A549 (cell line): ENCODE measurements at regions not wholly inside any gene's neighbourhood (a gene's known extent, or its start where the extent isn't known, plus 50 kb on each side); places are given as distances from the start of the nearest gene placed in this dataset.

Experiments
- EHMT2 ChIP-seq: fragments of 200-600 bp; sonication (generic); IDR thresholded peaks from 2 replicates; pipeline ENCODE4 v1.6.1; 2016; ENCODE audit warnings: antibody characterized with exemption, low read depth, mild to moderate bottlenecking, moderate library complexity
- ELK1 ChIP-seq: fragments of 150-350 bp; IDR thresholded peaks from 2 replicates; pipeline ENCODE4 v1.6.1; 2014; ENCODE audit warnings: low read depth, mild to moderate bottlenecking, low read length
- EP300 ChIP-seq, 2 experiments: fragments of >200 bp; sonication (Bioruptor Twin); formaldehyde crosslinking; IDR thresholded peaks; 2 replicates in 1 of 2; 3 replicates in 1 of 2; pipeline ENCODE4 v1.6.1; 2016 to 2017
- ESRRA ChIP-seq: fragments of 150-350 bp; IDR thresholded peaks from 2 replicates; pipeline ENCODE4 v1.6.1; 2014; ENCODE audit warnings: mild to moderate bottlenecking, low read length, borderline replicate concordance
- FOSB ChIP-seq: fragments of 250-450 bp; sonication (Bioruptor Pico); IDR thresholded peaks from 2 replicates; pipeline ENCODE4 v1.5.0; 2020; ENCODE audit warnings: mild to moderate bottlenecking, moderate library complexity
- FOSL2 ChIP-seq, 2 experiments: fragments of 450-650 bp in 1 of 2; fragments of >200 bp in 1 of 2; sonication (Bioruptor Twin) in 1 of 2; formaldehyde crosslinking; IDR thresholded peaks; 2 replicates each; pipeline versions ENCODE4 v1.5.0 to v1.6.1; 2016 to 2020; ENCODE audit warnings: mild to moderate bottlenecking in 1 of 2, moderate library complexity in 1 of 2
- HOXB5 ChIP-seq: fragments of 250-450 bp; sonication (Bioruptor Pico); IDR thresholded peaks from 2 replicates; pipeline ENCODE4 v1.5.0; 2020; ENCODE audit warnings: mild to moderate bottlenecking, moderate library complexity
- POLR2A ChIP-seq: IDR thresholded peaks from 2 replicates; pipeline ENCODE4 v1.6.1; 2012; ENCODE audit warnings: mild to moderate bottlenecking, low read length
- RFX5 ChIP-seq: fragments of 450-650 bp; IDR thresholded peaks from 2 replicates; pipeline ENCODE4 v1.7.1; 2014; ENCODE audit warnings: antibody characterized with exemption, mild to moderate bottlenecking, moderate library complexity
- TF ChIP-seq, protein P1 (sequence below): fragments of >200 bp; sonication (Bioruptor Twin); formaldehyde crosslinking; IDR thresholded peaks from 3 replicates; pipeline ENCODE4 v1.5.1; 2016
- TF ChIP-seq, protein P2 (sequence below): IDR thresholded peaks from 2 replicates; pipeline ENCODE4 v1.6.1; 2012

DNA sequence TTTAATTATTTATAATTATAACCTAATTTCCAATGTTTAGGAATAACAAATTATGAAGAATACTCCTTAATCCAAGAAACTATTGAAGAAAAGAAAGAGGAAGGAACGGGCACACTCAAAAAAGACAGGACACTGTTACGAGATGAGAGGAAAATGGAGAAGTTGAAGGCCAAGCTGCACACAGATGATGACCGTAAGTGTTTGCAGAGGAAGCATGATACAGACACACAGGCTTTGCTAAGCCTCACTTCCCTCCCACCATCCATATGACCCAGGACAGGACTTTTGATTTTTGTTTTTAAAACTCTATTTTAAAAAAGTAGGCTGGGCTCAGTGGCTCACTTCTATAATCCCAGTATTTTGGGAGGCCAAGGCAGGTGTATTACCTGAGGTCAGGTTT is 389.4 kb upstream of the TPM1 start:
- TF ChIP-seq HOXB5 (CRISPR knock-in tag) = no peak
- TF ChIP-seq, protein P1, sequence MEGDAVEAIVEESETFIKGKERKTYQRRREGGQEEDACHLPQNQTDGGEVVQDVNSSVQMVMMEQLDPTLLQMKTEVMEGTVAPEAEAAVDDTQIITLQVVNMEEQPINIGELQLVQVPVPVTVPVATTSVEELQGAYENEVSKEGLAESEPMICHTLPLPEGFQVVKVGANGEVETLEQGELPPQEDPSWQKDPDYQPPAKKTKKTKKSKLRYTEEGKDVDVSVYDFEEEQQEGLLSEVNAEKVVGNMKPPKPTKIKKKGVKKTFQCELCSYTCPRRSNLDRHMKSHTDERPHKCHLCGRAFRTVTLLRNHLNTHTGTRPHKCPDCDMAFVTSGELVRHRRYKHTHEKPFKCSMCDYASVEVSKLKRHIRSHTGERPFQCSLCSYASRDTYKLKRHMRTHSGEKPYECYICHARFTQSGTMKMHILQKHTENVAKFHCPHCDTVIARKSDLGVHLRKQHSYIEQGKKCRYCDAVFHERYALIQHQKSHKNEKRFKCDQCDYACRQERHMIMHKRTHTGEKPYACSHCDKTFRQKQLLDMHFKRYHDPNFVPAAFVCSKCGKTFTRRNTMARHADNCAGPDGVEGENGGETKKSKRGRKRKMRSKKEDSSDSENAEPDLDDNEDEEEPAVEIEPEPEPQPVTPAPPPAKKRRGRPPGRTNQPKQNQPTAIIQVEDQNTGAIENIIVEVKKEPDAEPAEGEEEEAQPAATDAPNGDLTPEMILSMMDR = no peak
- TF ChIP-seq POLR2A = no peak
- TF ChIP-seq FOSB = no peak
- TF ChIP-seq FOSL2 (IDR thresholded peaks at IDR 0.05) = no peak
- TF ChIP-seq FOSL2 (CRISPR knock-in tag; IDR thresholded peaks at IDR 0.05) = no peak
- no peak for TF ChIP-seq EHMT2
- TF ChIP-seq EP300 (IDR thresholded peaks at IDR 0.05) = no peak
- TF ChIP-seq RFX5 = no peak
- TF ChIP-seq ELK1 = no peak
- TF ChIP-seq ESRRA = no peak
- TF ChIP-seq, protein P2, sequence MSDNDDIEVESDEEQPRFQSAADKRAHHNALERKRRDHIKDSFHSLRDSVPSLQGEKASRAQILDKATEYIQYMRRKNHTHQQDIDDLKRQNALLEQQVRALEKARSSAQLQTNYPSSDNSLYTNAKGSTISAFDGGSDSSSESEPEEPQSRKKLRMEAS = no peak
